Activated CD8-positive, alpha-beta memory T cell treated with anti-CD3 and anti-CD28 coated beads, Interleukin-2, amount 50 U/mL, for 24 hours (primary cell): ENCODE measurements at regions not wholly inside any gene's neighbourhood (a gene's known extent, or its start where the extent isn't known, plus 50 kb on each side); places are given as distances from the start of the nearest gene placed in this dataset.
"Not testable (repeated sequence)": the region's sequence is repeated elsewhere in the genome, so short reads cannot be mapped to it uniquely, and the experiment has no call there.

Experiments used
- DNase-seq: peaks from one replicate; pipeline ENCODE4 v3.0.0-alpha.2; 2020; ENCODE audit errors: extremely low read depth

- no peak for DNase-seq
Measured at GRCh38 chr20:53748176-53748575, 154.5 kb upstream of the ZNF217 start.

GRCh38 chr20:53743607-53744260 lies 150.1 kb upstream of the ZNF217 start:
- no peak for DNase-seq

- no peak for DNase-seq
Measured at GRCh38 chr20:53742685-53743081, 149.0 kb upstream of the ZNF217 start.

- no peak for DNase-seq
Measured at GRCh38 chr20:53741726-53742028, 148.0 kb upstream of the ZNF217 start.

- no peak for DNase-seq
Measured at GRCh38 chr20:53739799-53740785, 146.5 kb upstream of the ZNF217 start.

GRCh38 chr20:53738945-53739798 lies 145.5 kb upstream of the ZNF217 start:
- no peak for DNase-seq

- DNase-seq = no peak
Measured at GRCh38 chr20:53738039-53738944, 144.7 kb upstream of the ZNF217 start.

- no peak for DNase-seq
Measured at GRCh38 chr20:53737396-53738038, 143.9 kb upstream of the ZNF217 start.

- DNase-seq = no peak
Measured at GRCh38 chr20:53736757-53737395, 143.2 kb upstream of the ZNF217 start.

- DNase-seq = no peak
Measured at GRCh38 chr20:53736122-53736756, 142.6 kb upstream of the ZNF217 start.

- DNase-seq = no peak
Measured at GRCh38 chr20:53735536-53736050, 142.0 kb upstream of the ZNF217 start.

- no peak for DNase-seq
Measured at GRCh38 chr20:53734006-53734688, 140.5 kb upstream of the ZNF217 start.

- DNase-seq = no peak
Measured at GRCh38 chr20:53731595-53731994, 138.0 kb upstream of the ZNF217 start.

GRCh38 chr20:53728359-53728758 lies 134.7 kb upstream of the ZNF217 start:
- no peak for DNase-seq

- DNase-seq = not testable (repeated sequence)
Measured at GRCh38 chr20:53727239-53727638, 133.6 kb upstream of the ZNF217 start.

GRCh38 chr20:53725575-53725970 lies 131.9 kb upstream of the ZNF217 start:
- DNase-seq = no peak

GRCh38 chr20:53723621-53724020 lies 130.0 kb upstream of the ZNF217 start:
- DNase-seq = no peak

- no peak for DNase-seq
Measured at GRCh38 chr20:53723045-53723444, 129.4 kb upstream of the ZNF217 start.

- DNase-seq = no peak
Measured at GRCh38 chr20:53722515-53723036, 128.9 kb upstream of the ZNF217 start.
